SK-N-SH (cell line): ENCODE measurements at regions not wholly inside any gene's neighbourhood (a gene's known extent, or its start where the extent isn't known, plus 50 kb on each side); places are given as distances from the start of the nearest gene placed in this dataset.

Experiments used
- CTCF ChIA-PET: fragments of 300-600, 350-600 bp; formaldehyde crosslinking; extraction: SDS; loops from one replicate; lab custom pipeline; 2021; lab: Yijun Ruan, JAX
- POLR2A ChIA-PET: fragments of 350-600 bp; sonication (Branson Sonifier 250); formaldehyde crosslinking; extraction: SDS; loops from one replicate; lab custom pipeline; 2020; ENCODE audit warnings: antibody characterized with exemption, inconsistent platforms; lab: Yijun Ruan, JAX
- DNase-seq: peaks from one replicate; pipeline ENCODE4 v3.0.0; 2012
- H2AFZ ChIP-seq: fragments of 200-600 bp; sonication (generic); 2 replicates; pipeline ENCODE4 v1.8.1; 2016; ENCODE audit warnings: antibody characterized with exemption, mild to moderate bottlenecking, low read depth
- H3F3A ChIP-seq: fragments of 200-600 bp; sonication (generic); replicated peaks from 2 replicates; pipeline ENCODE3; 2016; ENCODE audit warnings: antibody characterized with exemption, mild to moderate bottlenecking; ENCODE audit not compliant: insufficient read depth
- H3K27ac ChIP-seq, 2 experiments: fragments of 200-500 bp in 1 of 2; fragments of 200-600 bp in 1 of 2; sonication (Bioruptor generic) in 1 of 2; sonication (generic), shearing (Covaris generic) in 1 of 2; 2 replicates each; pipeline versions ENCODE4 v1.5.1 to v1.6.1; 2014 to 2016; ENCODE audit warnings: low read depth in 2 of 2, inconsistent platforms in 1 of 2, low read length in 1 of 2, mild to moderate bottlenecking in 1 of 2, mixed read lengths in 1 of 2
- H3K27me3 ChIP-seq: fragments of 200-600 bp; sonication (generic), shearing (Covaris generic); 2 replicates; pipeline ENCODE4 v1.6.1; 2016; ENCODE audit warnings: mixed run types; ENCODE audit not compliant: insufficient read depth
- H3K36me3 ChIP-seq, 2 experiments: fragments of 200-500 bp in 1 of 2; fragments of 200-600 bp in 1 of 2; sonication (Bioruptor generic) in 1 of 2; sonication (generic) in 1 of 2; replicated peaks in 1 of 2; 2 replicates each; pipeline versions ENCODE3 to v1.5.1; 2014 to 2016; ENCODE audit warnings: low read length in 1 of 2, mild to moderate bottlenecking in 1 of 2; ENCODE audit not compliant: insufficient read depth in 2 of 2, control insufficient read depth in 1 of 2
- H3K4me1 ChIP-seq, 2 experiments: fragments of 200-500 bp in 1 of 2; fragments of 200-600 bp in 1 of 2; sonication (Bioruptor generic) in 1 of 2; sonication (generic), shearing (Covaris generic) in 1 of 2; 2 replicates each; pipeline versions ENCODE4 v1.5.1 to v1.6.1; 2014 to 2016; ENCODE audit warnings: low read depth in 1 of 2, low read length in 1 of 2, mixed run types in 1 of 2; ENCODE audit not compliant: insufficient read depth in 2 of 2, control insufficient read depth in 1 of 2
- H3K4me2 ChIP-seq: fragments of 200-600 bp; sonication (generic), shearing (Covaris generic); 2 replicates; pipeline ENCODE4 v1.6.1; 2017; ENCODE audit warnings: mixed run types
- H3K4me3 ChIP-seq, 2 experiments: fragments of 200-500 bp in 1 of 2; fragments of 200-600 bp in 1 of 2; sonication (Bioruptor generic) in 1 of 2; sonication (generic), shearing (Covaris generic) in 1 of 2; 2 replicates each; pipeline versions ENCODE4 v1.5.1 to v1.8.1; 2014 to 2016; ENCODE audit warnings: low read depth in 2 of 2, inconsistent platforms in 1 of 2, low read length in 1 of 2, mild to moderate bottlenecking in 1 of 2, mixed read lengths in 1 of 2, moderate library complexity in 1 of 2
- H3K79me2 ChIP-seq: fragments of 200-600 bp; sonication (generic); 2 replicates; pipeline ENCODE4 v1.8.1; 2017; ENCODE audit warnings: mild to moderate bottlenecking; ENCODE audit not compliant: insufficient read depth
- H3K9ac ChIP-seq: fragments of 200-600 bp; sonication (generic); 2 replicates; pipeline ENCODE4 v1.6.1; 2017; ENCODE audit warnings: mixed run types
- H3K9me2 ChIP-seq: fragments of 200-600 bp; sonication (generic); 2 replicates; pipeline ENCODE4 v1.6.1; 2017; ENCODE audit warnings: mixed run types
- H3K9me3 ChIP-seq: fragments of 200-600 bp; sonication (generic); 2 replicates; pipeline ENCODE4 v1.6.1; 2017; ENCODE audit warnings: mixed run types, mild to moderate bottlenecking, moderate library complexity
- H4K20me1 ChIP-seq: fragments of 200-600 bp; sonication (generic); 2 replicates; pipeline ENCODE4 v1.6.1; 2017; ENCODE audit warnings: mild to moderate bottlenecking, mixed run types; ENCODE audit not compliant: insufficient read depth
- CTCF ChIP-seq: fragments of 200-600 bp; sonication (generic); IDR thresholded peaks from 2 replicates; pipeline ENCODE4 v1.6.1; 2017; ENCODE audit warnings: antibody characterized with exemption, mild to moderate bottlenecking, moderate library complexity
- EP300 ChIP-seq, 2 experiments: IDR thresholded peaks; 2 replicates each; pipeline versions ENCODE4 v1.4.0 to v1.6.1; 2012; ENCODE audit warnings: borderline replicate concordance in 1 of 2, low read depth in 1 of 2, low read length in 1 of 2
- EZH2phosphoT487 ChIP-seq: fragments of 200-600 bp; sonication (generic); IDR thresholded peaks from 2 replicates; pipeline ENCODE4 v1.6.1; 2017; ENCODE audit warnings: low read depth, mixed run types, mild to moderate bottlenecking, antibody characterized with exemption, moderate library complexity, borderline replicate concordance
- FOXJ3 ChIP-seq: sonication (generic); formaldehyde crosslinking; IDR thresholded peaks from 2 replicates; pipeline ENCODE4 v1.5.1; 2020; ENCODE audit warnings: mild to moderate bottlenecking, missing genetic modification reagents
- FOXM1 ChIP-seq: IDR thresholded peaks from 2 replicates; pipeline ENCODE4 v1.4.0; 2012; ENCODE audit warnings: low read depth, mild to moderate bottlenecking
- IRF3 ChIP-seq: fragments of 150-350 bp; IDR thresholded peaks from 2 replicates; pipeline ENCODE4 v1.6.1; 2016; ENCODE audit warnings: mild to moderate bottlenecking, low read depth, low read length
- MAX ChIP-seq: IDR thresholded peaks from 2 replicates; pipeline ENCODE4 v1.4.0; 2012; ENCODE audit warnings: low read depth
- MEF2A ChIP-seq: IDR thresholded peaks from 2 replicates; pipeline ENCODE4 v1.4.0; 2012; ENCODE audit warnings: low read depth, borderline replicate concordance
- POLR2AphosphoS5 ChIP-seq: IDR thresholded peaks from 2 replicates; pipeline ENCODE4 v1.6.1; 2012; ENCODE audit warnings: low read depth, low read length
- RCOR1 ChIP-seq: fragments of 150-350 bp; IDR thresholded peaks from 2 replicates; pipeline ENCODE4 v1.6.1; 2017; ENCODE audit warnings: antibody characterized with exemption, low read length
- SMC3 ChIP-seq: IDR thresholded peaks from 2 replicates; pipeline ENCODE4 v1.6.1; 2012; ENCODE audit warnings: low read depth, low read length, improper control_type of control experiment
- TAF1 ChIP-seq: IDR thresholded peaks from 2 replicates; pipeline ENCODE4 v1.6.1; 2012; ENCODE audit warnings: low read depth, mild to moderate bottlenecking, low read length, moderate library complexity, borderline replicate concordance
- ZBTB33 ChIP-seq: IDR thresholded peaks from 2 replicates; pipeline ENCODE4 v1.4.0; 2012; ENCODE audit warnings: low read depth, borderline replicate concordance
- WGBS: methylation state at CpG from one replicate; pipeline ENCODE4 v1.1.6; 2017; ENCODE audit warnings: low lambda C conversion rate; 5-methylcytosine and 5-hydroxymethylcytosine counted together

GRCh38 chr10:85212526-85212925, 884.1 kb downstream of the CCSER2 start:
- TF ChIP-seq SMC3, result no peak
- TF ChIP-seq FOXM1, result no peak
- no peak for TF ChIP-seq EP300 (IDR thresholded peaks at IDR 0.05; ENCODE audit: borderline replicate concordance in 1 of 2, low read depth in 1 of 2, low read length in 1 of 2)
- no peak for TF ChIP-seq POLR2AphosphoS5
- TF ChIP-seq ZBTB33, result no peak
- no peak for TF ChIP-seq IRF3
- no peak for TF ChIP-seq CTCF
- TF ChIP-seq EZH2phosphoT487, result no peak
- TF ChIP-seq MAX, result no peak
- POLR2A ChIA-PET, result no interaction called here

GRCh38 chr10:85213493-85213892, 885.1 kb downstream of the CCSER2 start:
- Histone ChIP-seq H3K27ac (no peak overlapping the region), H3K79me2 (no peaks in the 10 kb centered on the region), H3K9me2 (no peaks in the 10 kb centered on the region; the same call in 1 of the 2 replicates), H3F3A (no peaks in the 10 kb centered on the region), H2AFZ (no peak overlapping the region), H3K4me1 (no peaks in the 10 kb centered on the region), H3K9ac (no peak overlapping the region), H3K4me3 (no peak overlapping the region), H3K27me3 (no peaks in the 10 kb centered on the region), H3K4me2 (no peak overlapping the region), H3K9me3 (no peaks in the 10 kb centered on the region), H4K20me1 (no peaks in the 10 kb centered on the region), H3K36me3 (no peaks in the 10 kb centered on the region)
- CTCF ChIA-PET, result no interaction called here
- 31% methylated on average over 1 of the region's 1 CpG for WGBS
- TF ChIP-seq FOXJ3 (CRISPR knock-in tag) (no peak), TAF1 (no peak), CTCF (no peak), MEF2A (no peak), ZBTB33 (no peak), RCOR1 (no peak), EP300 (IDR thresholded peaks at IDR 0.05; ENCODE audit: borderline replicate concordance in 1 of 2, low read depth in 1 of 2, low read length in 1 of 2) (no peak)
- POLR2A ChIA-PET, result no interaction called here
- no peak for DNase-seq

More at GRCh38 chr10:85212526-85212925, 884.1 kb downstream of the CCSER2 start:
- Histone ChIP-seq H3K79me2 (no peaks in the 10 kb centered on the region), H3K27ac (no peak overlapping the region), H3K27me3 (no peaks in the 10 kb centered on the region), H4K20me1 (no peaks in the 10 kb centered on the region), H3F3A (no peaks in the 10 kb centered on the region), H3K9ac (no peak overlapping the region), H3K4me2 (no peak overlapping the region), H3K4me3 (no peak overlapping the region), H3K36me3 (no peaks in the 10 kb centered on the region), H3K9me2 (no peaks in the 10 kb centered on the region; the same call in 1 of the 2 replicates), H2AFZ (no peak overlapping the region), H3K4me1 (no peaks in the 10 kb centered on the region), H3K9me3 (no peaks in the 10 kb centered on the region)
- WGBS, result 33% methylated on average over 1 of the region's 1 CpG
- DNase-seq, result no peak
- CTCF ChIA-PET, result no interaction called here
